ENCODE measurements at regions not wholly inside any gene's neighbourhood (a gene's known extent, or its start where the extent isn't known, plus 50 kb on each side); places are given as distances from the start of the nearest gene placed in this dataset.

DNA sequence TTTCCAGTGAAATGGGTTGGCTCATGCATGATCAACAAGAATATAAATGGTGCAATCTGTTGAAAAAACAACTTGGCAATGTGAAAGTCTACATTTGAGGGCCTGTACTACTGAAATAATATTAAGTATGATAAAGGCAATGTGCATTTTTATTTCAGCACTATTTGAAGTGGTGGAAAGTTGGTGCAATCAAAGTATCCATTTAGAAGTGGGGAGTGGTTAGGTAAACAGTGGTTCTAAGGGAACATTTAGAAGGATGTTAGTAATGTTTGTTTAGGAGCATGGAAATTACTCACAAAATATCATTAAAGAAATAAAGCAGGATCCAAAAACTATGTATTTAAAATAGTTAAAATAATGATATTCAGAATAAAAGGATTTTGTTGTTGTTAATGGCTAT is 60.2 kb downstream of the CHRM3 start:
- TF ChIP-seq, protein P1, sequence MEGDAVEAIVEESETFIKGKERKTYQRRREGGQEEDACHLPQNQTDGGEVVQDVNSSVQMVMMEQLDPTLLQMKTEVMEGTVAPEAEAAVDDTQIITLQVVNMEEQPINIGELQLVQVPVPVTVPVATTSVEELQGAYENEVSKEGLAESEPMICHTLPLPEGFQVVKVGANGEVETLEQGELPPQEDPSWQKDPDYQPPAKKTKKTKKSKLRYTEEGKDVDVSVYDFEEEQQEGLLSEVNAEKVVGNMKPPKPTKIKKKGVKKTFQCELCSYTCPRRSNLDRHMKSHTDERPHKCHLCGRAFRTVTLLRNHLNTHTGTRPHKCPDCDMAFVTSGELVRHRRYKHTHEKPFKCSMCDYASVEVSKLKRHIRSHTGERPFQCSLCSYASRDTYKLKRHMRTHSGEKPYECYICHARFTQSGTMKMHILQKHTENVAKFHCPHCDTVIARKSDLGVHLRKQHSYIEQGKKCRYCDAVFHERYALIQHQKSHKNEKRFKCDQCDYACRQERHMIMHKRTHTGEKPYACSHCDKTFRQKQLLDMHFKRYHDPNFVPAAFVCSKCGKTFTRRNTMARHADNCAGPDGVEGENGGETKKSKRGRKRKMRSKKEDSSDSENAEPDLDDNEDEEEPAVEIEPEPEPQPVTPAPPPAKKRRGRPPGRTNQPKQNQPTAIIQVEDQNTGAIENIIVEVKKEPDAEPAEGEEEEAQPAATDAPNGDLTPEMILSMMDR (conservative IDR thresholded peaks at IDR 0.05) = no peak
- TF ChIP-seq EZH2 (IDR thresholded peaks at IDR 0.05; ENCODE audit: low read depth) = no peak

All from PC-9 (cell line).